GM12891 (cell line): ENCODE measurements at regions not wholly inside any gene's neighbourhood (a gene's known extent, or its start where the extent isn't known, plus 50 kb on each side); places are given as distances from the start of the nearest gene placed in this dataset.

Source experiments
- PAX5 ChIP-seq: IDR thresholded peaks from 2 replicates; pipeline ENCODE4 v1.6.1; 2011; ENCODE audit warnings: low read length, moderate library complexity, mild to moderate bottlenecking; ENCODE audit not compliant: insufficient read depth, severe bottlenecking
- POLR2A ChIP-seq: IDR thresholded peaks from 2 replicates; pipeline ENCODE4 v1.6.1; 2011; ENCODE audit warnings: low read depth, low read length, control low read depth
- POLR2AphosphoS5 ChIP-seq: IDR thresholded peaks from 2 replicates; pipeline ENCODE4 v1.6.1; 2011; ENCODE audit warnings: low read depth, low read length, control low read depth
- POU2F2 ChIP-seq: IDR thresholded peaks from 2 replicates; pipeline ENCODE4 v1.6.1; 2011; ENCODE audit warnings: low read depth, mild to moderate bottlenecking, control low read depth, low read length, moderate library complexity
- TAF1 ChIP-seq: IDR thresholded peaks from 2 replicates; pipeline ENCODE4 v1.6.1; 2011; ENCODE audit warnings: low read depth, low read length, control low read depth

DNA sequence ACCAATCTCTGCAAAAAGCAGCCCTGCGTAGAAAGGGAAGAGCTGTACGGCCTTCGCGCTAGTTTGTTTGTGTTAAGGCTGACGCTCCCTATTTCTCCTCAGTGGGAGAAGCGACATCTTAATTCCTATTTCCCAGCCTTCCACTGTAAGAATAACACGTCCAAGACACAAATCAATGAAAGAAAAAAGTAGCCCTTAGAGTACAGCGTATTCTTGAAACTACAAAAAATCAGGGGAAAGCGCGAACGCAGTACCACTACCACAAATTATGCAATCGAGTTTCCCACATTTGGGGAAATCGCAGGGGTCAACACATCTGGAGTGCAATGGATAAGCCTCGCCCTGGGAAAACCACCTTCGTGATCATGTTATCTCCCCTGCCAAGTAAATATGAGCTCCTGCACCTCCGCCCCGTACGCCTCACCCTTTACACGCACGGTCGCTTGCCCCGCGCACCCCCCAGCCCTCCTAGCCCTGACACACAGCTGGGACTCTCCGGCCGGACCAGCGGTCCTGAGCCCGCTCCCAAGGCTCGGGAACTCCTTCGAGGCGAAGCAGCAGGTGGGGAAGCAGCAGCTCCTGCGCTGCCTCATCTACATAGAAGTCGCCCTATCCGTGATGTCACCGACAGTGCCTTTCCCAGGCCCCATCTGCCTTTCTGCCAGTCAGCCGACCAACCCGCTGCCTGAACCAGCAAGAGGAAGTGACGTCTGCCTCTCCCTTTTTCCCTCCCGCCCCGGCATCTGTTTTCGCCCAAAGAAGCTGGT is 94.7 kb downstream of the PPIAL4G start:
- peak; percentile 99 for TF ChIP-seq POLR2AphosphoS5
- peak; percentile 99 for TF ChIP-seq POLR2A
- TF ChIP-seq TAF1 = peak; percentile 42; the same call in 1 of the 2 replicates
- TF ChIP-seq PAX5 = no peak
- TF ChIP-seq POU2F2 = peak; percentile 94
